DND-41 (cell line): ENCODE measurements at regions not wholly inside any gene's neighbourhood (a gene's known extent, or its start where the extent isn't known, plus 50 kb on each side); places are given as distances from the start of the nearest gene placed in this dataset.

Experiments used
- EZH2 ChIP-seq: IDR thresholded peaks from 3 replicates; pipeline ENCODE4 v1.6.1; 2012; ENCODE audit warnings: borderline replicate concordance, low read depth, mild to moderate bottlenecking, moderate library complexity, low read length, inconsistent platforms; ENCODE audit not compliant: severe bottlenecking
- TF ChIP-seq, protein P1 (sequence below): IDR thresholded peaks from 2 replicates; pipeline ENCODE4 v1.5.1; 2012; ENCODE audit warnings: borderline replicate concordance, low read length, moderate library complexity, mild to moderate bottlenecking; ENCODE audit not compliant: poor library complexity, severe bottlenecking; ENCODE audit errors: extremely low read depth

DNA sequence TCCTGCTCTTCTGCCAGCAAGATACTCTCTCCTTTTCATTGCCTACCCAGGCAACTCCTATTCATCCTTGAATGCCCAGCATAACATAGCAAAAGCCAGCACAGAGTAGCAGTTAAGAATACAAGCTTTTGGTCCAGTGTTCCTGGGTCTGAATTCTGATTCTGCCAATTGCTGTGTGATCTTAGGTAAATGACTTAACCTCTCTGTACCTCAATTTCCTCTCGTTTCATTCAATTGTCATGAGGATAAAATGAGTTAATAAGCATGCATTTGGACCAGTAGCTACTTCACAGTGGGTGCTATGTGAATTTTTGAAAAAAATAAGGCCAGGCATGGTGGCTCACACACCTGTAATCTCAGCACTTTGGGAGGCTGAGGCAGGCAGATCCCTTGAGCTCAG, 346.0 kb downstream of the BUD13 start:
- TF ChIP-seq, protein P1, sequence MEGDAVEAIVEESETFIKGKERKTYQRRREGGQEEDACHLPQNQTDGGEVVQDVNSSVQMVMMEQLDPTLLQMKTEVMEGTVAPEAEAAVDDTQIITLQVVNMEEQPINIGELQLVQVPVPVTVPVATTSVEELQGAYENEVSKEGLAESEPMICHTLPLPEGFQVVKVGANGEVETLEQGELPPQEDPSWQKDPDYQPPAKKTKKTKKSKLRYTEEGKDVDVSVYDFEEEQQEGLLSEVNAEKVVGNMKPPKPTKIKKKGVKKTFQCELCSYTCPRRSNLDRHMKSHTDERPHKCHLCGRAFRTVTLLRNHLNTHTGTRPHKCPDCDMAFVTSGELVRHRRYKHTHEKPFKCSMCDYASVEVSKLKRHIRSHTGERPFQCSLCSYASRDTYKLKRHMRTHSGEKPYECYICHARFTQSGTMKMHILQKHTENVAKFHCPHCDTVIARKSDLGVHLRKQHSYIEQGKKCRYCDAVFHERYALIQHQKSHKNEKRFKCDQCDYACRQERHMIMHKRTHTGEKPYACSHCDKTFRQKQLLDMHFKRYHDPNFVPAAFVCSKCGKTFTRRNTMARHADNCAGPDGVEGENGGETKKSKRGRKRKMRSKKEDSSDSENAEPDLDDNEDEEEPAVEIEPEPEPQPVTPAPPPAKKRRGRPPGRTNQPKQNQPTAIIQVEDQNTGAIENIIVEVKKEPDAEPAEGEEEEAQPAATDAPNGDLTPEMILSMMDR = no peak
- no peak for TF ChIP-seq EZH2
